GM21526 (cell line): ENCODE measurements at regions not wholly inside any gene's neighbourhood (a gene's known extent, or its start where the extent isn't known, plus 50 kb on each side); places are given as distances from the start of the nearest gene placed in this dataset.
"Not testable (repeated sequence)": the region's sequence is repeated elsewhere in the genome, so short reads cannot be mapped to it uniquely, and the experiment has no call there.

Experiments
- ATAC-seq: cut with Tn5 transposase; IDR thresholded peaks from one replicate; pipeline ENCODE4 v1.9.1; 2021; ENCODE audit warnings: moderate library complexity; ENCODE audit not compliant: unreplicated experiment, low FRiP score

DNA sequence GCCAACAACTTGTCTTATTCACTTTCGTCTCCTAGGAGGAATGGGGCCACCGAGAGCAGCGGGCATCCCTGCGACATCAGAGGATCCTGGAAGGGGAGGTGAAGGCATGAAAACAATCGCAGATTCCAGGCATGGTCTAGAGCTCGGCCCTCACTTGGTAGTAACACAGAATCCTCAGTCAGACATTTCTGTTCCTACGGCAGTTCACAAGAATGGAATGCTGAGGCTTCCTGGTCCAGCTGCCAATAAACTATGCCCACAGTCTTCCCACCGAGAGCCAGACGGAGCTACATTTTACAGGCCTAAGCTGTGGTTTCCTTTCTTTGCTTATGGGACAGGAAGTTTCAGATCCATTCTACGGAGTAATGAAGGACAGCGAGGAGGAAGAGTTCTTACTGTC, 75.8 kb downstream of the OR13A1 start:
- ATAC-seq: no peak

DNA sequence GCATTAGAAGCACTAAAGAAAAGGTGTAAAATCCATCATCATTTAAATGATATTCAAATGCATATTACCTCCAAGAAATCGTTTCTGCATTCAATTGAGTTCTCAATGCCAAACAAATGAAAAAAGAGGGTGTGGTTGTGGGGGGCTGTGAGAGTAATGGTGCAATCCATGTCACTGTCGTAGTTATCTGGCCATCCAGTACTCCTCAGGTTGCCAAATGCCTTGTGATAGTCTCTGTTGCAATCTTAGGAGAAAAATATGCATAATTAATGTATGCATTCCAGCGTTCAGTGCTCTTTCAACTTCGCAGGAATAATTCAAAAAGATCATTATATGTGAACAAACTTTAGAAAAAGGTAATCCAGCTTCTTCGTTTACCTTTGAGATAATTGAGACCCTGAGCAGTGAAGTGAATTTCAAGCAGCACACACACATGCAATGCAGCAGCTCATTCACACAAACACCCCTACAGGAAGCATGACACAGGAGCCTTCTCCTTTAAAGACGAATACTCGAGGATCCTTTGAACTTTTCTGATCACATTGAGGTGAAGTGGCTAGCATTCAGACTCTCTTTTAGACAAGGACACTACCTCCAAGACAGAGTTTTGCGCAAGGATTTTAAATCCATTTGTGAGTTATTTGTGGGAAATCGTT, 73.4 kb downstream of the OR13A1 start:
- ATAC-seq: no peak

DNA sequence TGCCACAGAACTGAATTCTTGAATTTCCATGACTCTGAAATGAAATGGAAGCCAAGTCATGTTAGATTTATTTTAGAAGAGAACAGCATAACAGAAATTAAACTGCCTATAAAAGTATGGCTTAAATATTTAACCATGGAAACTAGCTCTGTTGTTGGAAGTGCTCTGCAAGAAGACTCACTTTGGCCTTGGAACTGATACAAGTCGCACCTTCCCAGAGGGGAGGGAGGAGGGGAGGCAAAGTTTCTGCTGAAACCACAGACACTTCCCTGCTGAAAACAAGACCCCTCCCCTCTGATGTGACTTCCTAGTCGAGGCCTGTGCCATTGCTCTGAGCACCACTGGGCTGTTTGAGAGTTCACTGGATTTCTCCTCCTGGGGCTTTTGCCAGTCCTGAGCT, 72.1 kb downstream of the OR13A1 start:
- no peak for ATAC-seq

DNA sequence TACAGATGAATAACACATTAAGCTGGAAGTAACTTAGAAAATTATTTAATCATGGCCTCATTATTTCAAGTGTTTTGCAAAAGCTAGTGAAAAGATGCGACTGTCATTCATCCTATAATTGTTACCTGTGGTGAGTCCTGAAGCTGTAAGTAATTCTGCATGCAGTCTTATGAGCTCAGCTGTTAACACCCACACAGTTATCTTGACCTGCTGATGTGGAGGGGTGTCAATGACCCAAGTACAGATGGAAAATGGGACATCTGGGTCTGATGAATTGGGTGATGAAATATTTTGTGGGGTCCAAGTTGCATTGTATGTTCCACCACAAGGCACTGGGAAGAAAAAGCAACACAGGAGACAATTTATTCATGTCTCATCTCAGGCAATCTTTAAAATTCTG, 68.9 kb downstream of the OR13A1 start:
- no peak for ATAC-seq

DNA sequence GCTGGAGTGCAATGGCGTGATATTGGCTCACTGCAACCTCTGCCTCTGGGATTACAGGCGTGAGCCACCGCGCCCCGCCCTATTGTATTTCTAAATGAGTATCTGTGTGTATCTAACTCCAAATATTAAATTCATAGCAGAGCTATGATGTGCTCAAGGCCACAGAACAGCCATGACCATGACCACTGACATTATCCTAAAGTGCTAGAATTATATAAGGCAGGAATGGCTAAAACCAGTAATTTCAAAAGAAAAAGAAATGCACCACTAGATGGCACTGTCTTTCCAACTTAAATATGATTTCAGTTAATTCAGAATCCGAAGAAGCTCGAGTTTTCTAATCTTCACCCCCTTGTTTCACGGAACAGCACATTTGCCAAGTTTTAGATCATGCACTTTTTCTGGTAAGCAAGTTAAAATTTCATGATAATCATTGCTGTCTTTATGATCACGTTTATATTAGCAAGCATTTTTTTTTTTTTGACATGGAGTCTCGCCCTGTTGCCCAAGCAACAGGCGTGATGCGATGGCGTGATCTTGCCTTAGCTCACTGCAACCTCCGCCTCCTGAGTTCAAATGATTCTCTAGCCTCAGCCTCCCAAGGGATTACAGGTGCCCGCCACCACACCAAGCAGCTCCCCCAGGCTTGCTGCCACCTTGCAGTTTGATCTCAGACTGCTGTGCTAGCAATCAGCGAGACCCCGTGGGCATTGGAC, 65.3 kb downstream of the OR13A1 start:
- ATAC-seq: peak; percentile 59

DNA sequence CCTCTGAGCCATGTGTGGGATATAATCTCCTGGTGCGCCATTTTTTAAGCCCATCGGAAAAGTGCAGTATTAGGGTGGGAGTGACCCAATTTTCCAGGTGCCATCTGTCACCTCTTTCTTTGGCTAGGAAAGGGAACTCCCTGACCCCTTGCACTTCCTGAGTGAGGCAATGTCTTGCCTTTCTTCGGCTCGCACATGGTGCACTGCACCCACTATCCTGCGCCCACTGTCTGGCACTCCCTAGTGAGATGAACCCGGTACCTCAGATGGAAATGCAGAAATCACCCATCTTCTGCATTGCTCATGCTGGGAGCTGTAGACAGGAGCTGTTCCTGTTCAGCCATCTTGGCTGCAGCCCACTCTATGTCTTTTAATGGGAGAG, 64.7 kb downstream of the OR13A1 start:
- not testable (repeated sequence) for ATAC-seq
